Uterus (tissue), 2 donors: ENCODE measurements at regions not wholly inside any gene's neighbourhood (a gene's known extent, or its start where the extent isn't known, plus 50 kb on each side); places are given as distances from the start of the nearest gene placed in this dataset.

Experiments
- POLR2A ChIP-seq, 2 donors: fragments of 450-650 bp; IDR thresholded peaks; one replicate each; pipeline ENCODE4 v1.6.1; 2016; ENCODE audit warnings: antibody characterized with exemption in 2 of 2, mild to moderate bottlenecking in 1 of 2, moderate library complexity in 1 of 2
- TF ChIP-seq, protein P1 (sequence below), 4 experiments: fragments of 200-600 bp in 2 of 4; fragments of 450-650 bp in 2 of 4; sonication (generic) in 2 of 4; IDR thresholded peaks; one replicate each; pipeline ENCODE4 v1.5.1; 2016 to 2019; ENCODE audit warnings: antibody characterized with exemption in 4 of 4, mild to moderate bottlenecking in 2 of 4, moderate library complexity in 1 of 4

GRCh38 chr12:60263836-60264493, 668.1 kb downstream of the SLC16A7 start:
- TF ChIP-seq, protein P1, sequence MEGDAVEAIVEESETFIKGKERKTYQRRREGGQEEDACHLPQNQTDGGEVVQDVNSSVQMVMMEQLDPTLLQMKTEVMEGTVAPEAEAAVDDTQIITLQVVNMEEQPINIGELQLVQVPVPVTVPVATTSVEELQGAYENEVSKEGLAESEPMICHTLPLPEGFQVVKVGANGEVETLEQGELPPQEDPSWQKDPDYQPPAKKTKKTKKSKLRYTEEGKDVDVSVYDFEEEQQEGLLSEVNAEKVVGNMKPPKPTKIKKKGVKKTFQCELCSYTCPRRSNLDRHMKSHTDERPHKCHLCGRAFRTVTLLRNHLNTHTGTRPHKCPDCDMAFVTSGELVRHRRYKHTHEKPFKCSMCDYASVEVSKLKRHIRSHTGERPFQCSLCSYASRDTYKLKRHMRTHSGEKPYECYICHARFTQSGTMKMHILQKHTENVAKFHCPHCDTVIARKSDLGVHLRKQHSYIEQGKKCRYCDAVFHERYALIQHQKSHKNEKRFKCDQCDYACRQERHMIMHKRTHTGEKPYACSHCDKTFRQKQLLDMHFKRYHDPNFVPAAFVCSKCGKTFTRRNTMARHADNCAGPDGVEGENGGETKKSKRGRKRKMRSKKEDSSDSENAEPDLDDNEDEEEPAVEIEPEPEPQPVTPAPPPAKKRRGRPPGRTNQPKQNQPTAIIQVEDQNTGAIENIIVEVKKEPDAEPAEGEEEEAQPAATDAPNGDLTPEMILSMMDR (IDR thresholded peaks at IDR 0.05): no peak
- no peak for TF ChIP-seq POLR2A (IDR thresholded peaks at IDR 0.05)
